T follicular helper cell (primary cell): ENCODE measurements at regions not wholly inside any gene's neighbourhood (a gene's known extent, or its start where the extent isn't known, plus 50 kb on each side); places are given as distances from the start of the nearest gene placed in this dataset.
"Not testable (repeated sequence)": the region's sequence is repeated elsewhere in the genome, so short reads cannot be mapped to it uniquely, and the experiment has no call there.

ENCODE experiments used
- DNase-seq: peaks from one replicate; pipeline ENCODE4 v3.0.0-alpha.2; 2020; ENCODE audit warnings: low read depth

DNA sequence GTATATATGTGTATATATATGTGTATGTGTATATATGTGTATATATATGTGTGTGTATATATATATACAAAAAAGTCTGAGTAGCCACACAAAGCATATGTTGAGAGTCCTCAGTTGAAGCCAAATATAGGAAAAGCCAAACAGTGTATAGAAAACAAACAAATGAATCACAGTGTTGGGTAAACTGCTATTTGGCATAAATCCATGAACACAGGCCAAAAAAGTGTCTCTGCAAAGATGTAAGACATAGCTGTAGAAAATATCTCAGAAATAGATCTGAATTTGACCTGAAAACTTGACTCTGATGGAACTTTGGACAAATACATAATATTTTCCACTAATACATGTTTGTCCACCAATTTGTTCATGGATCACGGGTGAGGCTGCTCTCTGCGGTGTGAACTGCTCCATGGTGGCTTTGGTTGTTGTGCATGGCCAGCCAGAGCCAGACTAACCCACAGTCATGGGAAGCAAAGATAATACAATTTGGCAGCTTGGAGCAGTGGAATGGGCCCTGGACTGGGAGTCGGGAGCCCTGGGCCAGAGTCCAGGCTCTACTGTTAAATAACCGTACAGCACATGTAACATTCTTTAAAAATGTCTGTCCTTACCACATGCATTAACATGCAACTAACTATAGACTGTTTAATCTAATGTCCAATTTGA lies 76.9 kb upstream of the EED start:
- DNase-seq, result no peak

DNA sequence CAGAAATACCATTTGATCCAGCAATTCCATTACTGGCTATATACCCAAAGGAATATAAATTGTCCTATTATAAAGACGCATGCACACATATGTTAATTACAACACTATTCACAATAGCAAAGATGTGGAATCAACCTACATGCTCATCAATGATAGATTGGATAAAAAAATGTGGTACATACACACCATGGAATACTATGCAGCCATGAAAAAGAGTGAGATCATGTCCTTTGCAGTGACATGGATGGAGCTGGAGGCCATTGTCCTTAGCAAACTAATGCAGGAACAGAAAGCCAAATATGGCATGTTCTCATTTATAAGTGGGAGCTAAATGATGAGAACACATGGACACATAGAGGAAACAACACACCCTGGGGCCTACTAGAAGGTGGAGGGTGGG lies 78.3 kb upstream of the EED start:
- DNase-seq, result not testable (repeated sequence)

DNA sequence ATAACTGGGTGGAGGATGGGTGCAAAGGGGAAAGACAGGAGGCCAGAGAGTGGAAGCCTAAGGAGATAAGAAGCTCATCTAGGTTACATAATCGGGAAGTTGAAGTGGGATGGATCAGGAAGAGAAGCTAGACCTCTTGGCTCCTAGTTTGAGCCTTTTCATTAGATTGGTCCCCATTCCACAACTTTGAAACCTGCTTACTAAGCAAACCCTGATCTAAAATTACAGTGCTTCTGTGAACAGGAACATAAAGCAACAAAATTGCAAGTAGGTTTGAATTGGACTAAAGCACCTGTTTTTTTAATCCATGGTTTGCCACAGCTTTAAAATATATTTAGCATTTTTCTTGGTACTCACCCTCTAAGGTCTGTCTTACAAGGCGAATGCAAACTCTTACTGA lies 80.4 kb upstream of the EED start:
- DNase-seq, result no peak

DNA sequence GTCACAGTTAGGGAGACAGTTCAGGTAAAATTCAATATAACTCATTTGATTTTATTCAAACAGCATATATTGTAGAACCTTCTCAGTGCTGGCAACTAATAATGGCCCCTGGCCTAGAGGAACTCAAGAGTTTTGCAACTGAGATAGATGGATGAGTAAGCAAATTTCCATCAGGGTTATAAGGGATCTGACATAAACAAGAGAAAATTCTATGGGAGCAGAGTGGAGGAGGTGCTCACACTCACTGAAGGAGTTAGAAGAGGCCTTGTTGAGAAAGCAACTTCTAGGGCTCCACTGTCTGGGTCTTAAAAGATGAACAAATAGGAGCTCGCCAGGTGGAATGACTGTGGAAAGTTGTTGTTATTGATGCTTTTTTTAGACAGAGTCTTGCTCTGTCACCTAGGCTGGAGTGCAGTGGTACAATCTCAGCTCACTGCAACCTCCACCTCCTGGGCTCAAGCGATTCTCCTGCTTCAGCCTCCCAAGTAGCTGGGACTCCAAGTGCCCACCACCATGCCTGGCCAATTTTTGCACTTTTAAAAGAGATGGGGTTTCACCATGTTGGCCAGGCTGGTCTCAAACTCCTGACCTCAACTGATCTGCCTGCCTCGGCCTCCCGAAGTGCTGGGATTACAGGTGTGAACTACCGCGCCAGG lies 81.2 kb upstream of the EED start:
- DNase-seq, result not testable (repeated sequence)

DNA sequence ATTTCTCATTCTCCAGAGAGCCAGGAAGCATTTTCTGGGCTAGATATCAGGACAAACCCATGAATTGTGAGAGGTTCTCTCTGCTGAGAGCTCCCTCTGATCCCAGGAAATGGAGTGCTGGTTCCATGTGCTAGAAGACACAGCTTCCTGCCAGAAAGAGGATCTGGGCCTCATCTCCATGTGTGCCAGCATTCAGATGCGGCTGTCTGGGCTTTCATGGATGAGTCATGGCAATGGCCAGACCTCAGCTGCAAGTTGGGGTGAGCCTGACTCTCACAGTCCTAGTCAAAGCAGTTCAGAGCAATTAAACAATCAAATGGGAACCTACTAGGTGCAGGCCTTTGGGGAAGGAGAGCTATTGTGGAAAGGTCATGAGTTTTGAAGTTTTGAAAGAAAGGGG lies 82.3 kb upstream of the EED start:
- no peak for DNase-seq

DNA sequence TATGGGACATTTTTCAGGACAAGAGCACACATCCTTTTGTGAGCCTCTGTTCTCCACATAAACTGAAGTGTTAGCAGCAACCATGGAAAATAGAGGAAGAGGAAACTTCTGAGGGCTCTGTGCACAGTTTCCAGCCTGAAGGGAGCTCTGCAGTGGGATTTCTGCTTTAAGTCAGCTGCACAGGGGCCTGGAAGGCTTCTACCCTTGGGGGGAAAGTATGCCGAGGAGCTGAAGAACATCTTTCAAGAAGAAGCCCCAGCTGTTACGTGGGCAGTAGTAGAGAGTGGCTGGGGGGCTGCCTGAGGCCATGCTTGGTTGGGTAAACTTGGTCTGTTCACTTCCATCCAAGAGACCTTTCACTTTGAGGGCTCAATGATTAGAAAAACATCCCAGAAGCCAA lies 82.7 kb upstream of the EED start:
- no peak for DNase-seq

DNA sequence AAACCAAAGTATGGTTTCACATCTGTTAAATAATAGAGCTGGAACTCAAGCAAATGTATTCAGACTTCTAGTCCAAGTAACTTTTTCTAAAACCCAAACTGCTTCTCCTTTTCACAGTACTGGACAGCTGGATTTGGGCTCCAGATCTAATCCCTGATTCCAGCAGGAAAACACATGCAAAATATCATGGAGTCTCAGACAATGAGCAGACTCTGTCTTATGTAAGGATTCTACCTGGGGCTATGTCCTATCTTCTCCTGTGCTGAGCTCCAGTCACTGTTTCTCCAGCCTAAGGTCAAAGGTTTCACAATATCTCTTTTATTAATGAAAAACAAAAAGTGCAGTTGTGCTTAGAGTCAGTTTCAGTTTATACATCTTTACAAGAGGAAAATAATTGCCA lies 83.2 kb upstream of the EED start:
- no peak for DNase-seq

DNA sequence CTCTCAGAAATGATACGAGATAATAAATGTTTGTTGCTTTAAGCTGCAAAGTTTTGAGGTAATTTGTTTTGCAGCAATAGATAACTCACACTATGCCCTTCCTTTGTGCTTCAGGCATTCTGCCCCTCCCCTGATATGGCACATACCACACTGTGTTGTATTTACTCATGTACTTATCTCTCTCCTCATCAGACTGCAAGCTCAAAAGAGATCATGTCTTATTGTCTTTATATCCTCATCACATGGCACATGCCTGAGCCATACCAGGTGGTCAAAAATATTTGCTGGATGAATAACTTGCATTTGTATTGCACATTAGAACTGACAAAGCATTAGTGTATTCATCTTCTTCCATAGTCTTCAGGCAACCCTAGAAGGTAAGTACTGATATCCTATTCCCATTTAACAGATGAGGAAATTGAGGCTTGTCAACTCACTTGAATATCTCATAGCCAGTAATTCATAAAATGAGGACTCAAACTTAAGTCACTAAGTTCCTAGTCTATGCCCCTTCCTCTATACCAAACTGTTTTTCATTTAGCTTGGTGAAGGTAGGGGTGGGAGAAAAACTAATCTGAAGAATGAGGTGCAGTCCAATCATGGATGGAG lies 83.9 kb upstream of the EED start:
- DNase-seq, result no peak

DNA sequence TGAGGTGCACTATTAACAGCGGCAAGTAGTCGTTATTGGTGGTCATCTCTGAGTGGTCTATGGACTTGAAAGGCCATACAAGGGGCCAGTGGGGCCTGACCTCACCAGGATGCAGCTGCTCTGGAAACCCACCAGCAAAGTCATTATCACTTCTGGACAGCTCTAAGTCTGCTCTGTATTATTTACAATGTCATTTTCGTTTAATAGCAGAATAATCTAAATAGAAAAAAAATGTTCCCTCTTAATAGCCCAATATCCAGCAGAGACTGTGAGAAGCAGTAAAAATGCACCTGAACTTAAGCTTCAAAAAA lies 85.0 kb upstream of the EED start:
- DNase-seq, result no peak

DNA sequence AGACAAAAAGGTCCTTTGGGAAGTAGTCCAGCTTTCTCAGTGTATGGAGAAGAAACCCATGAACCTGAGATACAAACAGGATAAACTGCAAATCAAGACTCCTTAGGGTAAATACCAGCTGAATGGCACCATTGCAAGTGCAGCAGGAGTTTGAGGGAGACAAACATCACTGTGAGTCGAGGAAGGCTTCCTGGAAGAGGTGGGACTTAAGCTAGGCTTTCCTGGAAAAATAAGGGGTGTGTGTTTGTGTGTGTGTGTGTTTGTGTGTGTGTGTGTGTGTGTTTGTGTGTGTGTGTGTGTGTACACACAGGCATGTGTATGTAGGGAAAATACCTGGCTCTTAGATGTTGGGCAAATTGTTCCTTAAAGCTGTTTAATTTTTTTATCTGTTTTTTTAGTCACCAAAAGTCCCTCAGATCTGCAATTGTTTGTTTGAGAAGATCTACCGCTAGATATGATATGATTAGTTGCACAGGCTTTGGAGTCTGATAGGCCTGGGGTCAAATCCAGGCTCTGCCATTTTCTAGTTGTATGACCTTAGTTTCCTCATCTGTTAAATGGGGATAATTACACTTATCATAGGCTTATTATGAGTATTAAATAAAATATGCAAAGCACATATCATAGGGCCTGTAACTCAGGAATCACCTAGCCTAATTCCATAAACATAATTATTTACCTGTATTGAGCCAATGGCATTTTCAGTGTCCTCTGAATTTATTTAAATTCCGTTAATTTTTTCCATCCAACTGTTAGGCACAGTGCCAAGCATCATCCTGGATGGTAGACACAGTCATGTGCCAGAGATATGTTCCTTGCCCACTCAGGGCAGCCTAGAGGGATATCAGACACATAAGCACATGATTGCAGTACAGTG lies 85.6 kb upstream of the EED start:
- no peak for DNase-seq

DNA sequence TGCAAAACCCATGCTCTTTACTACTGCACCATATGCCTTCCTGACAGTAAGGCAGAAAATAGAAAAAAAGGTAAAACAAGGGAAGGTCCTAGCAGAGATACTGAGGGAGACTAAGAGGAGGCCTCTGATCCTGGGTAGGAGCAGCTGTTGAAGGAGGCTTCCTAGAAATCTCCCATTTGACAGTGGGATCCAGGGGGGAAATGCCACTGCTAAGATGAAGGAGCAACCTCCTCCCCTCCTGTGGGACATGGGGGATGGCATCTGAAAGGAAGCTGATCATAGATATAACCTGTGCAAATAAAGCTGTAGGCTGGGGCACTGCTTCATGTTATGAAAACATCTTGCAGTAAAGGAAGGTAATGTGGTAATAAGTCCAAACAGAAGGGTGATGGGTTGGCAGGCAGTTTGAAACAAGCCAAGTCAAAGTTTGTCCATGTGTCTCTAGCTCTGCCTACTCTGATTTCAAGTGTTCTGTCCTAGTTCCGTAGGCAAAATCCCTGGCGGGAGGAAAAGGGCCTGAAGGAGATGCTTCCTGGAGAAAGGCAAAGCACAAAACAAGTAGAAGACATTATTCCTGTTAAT lies 86.7 kb upstream of the EED start:
- no peak for DNase-seq

DNA sequence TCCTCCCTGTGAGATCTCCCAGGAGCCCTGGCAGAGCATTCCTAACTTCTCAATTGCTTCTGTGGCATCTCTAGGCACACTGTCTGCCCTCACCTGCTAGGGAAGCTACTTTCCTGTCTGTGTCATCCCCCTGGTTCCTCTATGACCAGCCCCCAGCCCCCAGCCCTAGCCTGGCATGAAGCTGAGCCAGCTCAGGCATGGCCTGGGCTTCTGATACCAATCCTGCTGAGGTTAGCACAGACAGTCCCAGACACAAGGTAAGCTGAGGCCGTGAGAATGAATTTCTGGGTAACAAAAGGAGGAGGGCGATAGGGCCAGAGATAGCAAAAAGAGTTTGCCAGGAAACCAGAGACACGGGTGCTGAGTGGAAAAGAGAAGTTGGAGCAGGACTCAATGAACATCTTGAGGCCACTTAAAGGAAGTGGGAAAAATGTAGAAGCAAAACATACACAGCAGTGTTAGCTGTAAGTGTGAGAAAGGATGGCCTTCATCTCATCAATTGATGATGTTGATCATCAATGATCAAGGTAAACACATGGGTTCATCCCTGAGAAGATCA lies 87.6 kb upstream of the PICALM start:
- no peak for DNase-seq

DNA sequence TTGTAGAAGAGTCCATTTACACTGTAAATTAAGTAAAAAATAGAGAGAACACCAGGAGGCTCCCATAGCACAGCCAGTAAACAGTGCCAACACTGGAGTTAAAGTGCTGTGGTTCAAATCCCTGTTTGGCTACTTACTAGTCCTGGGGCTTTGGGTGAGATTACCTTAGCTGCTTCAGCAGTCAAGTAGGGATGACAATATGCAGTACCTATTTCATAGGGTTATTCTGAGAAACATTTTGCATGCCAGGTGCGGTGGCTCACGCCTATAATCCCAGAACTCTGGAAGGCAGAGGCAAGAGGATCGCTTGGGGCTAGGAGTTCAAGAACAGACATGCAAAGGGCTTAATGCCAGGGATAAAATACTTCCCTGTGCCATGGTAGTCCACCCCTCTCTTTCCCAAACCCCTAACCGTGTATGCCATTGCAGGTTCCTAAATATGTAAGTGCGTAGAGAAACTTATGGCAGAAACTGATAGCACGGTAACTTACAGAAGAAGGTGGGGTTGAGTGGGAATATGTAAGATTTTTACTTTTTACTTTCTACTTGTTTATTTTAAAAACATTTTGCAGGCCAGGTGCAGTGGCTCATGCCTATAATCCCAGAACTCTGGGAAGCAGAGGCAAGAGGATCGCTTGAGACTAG lies 86.4 kb upstream of the PICALM start:
- DNase-seq, result no peak

DNA sequence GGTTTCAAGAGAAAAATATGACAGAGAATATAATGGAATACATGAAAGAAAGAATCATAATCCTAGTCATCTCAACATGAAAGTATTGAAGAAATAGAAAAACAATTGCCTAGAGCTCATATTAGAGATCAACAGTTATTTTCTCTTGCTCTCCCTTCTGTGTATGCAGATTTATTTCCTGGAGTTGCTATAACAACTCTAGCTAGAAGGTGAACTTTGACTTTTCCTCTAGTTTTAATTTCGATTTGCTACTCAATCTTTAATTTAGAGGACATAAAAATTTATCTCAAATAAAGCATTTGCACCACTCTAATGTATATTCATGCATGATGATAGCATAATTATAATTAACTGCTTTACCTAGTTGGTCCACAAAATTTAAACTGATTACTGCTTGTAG lies 84.6 kb upstream of the PICALM start:
- DNase-seq, result no peak

DNA sequence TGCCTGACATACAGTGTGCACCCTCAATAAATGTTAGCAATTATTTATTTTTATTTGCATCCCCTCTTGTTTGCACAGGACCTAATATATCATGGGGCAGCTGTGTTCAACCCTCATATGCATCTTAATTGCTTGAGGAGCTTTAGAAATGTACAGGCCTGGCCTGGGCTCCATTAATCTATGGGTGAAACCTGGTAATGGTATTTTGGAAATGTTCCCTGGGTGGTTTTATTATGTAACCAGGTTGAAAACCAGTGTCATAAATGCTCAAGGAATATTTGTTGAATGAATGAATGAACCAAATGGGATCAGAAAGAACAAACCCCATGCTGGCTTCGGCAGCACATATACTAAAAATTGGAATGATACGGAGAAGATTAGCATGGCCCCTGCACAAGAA lies 84.0 kb upstream of the PICALM start:
- DNase-seq, result no peak

DNA sequence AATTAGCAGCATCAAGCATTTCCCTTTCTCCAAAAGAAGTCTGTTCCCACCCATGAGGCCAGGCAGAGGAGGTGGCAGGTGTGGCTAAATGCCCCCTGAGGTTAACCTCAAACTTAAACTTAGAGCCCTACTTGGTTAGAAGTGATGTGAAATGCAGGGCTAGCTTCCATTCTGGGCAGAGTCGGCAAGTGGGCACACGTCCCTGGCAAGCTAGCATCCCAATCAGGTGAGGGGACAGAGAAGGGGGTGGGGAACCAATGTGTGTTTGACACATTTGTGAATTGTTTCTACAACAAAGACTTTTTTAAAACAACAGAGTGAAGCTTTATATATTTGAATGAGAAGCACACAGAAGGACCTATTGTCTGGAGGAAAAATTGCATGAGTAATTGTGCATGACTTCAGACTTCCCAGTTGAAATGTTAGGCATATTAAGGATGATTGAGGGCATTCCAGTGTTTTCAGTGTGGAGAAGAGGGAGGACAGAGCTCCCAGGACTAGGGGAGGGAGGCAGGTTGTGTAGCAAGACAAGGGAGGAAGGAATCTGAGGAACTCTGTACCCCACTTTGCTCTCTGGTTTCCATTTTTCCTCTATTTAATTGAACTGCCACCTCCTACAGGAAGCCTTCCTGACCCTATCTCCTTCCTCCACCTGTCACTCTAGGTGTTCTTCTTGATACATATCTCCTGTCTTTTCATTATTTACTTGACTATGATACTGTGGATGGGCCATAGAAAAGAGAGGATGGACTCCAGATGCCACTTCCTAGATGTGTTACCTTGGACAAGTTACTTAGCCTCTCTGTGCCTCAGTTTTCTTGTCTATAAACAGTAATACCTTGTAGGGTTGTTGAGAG lies 83.3 kb upstream of the PICALM start:
- DNase-seq, result no peak

DNA sequence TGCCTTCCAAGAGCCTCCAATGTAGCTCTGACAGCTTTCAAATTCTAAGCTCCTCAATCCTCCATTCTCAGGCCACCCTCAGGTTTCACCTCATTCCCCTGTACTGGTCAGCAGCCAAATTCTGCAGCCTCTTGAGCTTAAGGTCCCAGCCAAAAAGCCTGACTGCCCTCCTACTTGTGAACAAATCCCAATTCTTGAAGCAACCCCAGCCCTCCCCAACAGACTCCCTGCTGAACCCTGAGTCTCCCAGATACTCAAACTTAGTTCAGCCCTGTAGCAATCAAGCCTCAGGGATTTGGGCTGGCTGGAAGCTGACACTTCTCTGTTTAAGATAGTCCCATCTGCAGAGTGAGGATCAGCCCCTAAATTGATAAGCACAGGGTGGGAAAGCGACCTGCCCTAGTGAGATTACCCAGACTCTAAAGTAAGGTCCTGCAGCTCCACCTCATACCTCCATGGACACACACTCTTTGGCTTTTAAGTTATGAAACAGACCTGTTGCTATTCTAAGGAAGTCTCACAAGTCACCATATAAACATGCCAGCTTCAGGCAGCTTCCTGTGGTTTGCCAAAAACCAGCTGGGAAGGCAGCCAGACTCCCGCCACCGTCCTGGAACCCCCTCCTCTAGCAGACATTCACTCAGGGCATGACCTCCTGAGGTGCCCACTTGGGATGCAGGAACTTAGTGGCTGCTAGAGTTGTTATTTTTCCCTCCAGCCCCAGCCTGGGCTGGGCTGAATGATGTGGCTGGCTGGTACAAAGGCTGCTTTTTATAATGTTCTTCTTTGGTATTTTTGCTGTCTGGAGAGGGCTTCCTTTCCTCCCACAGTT lies 82.5 kb upstream of the PICALM start:
- DNase-seq, result no peak

DNA sequence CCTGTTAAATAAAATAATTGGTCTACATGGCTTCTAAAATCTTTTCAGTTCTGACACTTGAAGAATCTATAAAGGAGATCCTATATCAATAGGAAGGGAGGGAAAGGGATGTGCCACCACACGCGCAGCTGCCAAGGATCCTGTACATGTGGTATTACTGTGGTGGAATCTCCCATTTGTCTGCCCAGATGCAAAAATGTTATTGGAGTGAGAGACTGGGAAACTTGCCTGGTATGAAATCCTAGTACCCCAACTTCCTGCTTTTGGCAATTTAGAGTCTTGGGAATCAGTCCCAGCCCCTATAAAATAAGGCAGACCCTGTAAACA lies 81.9 kb upstream of the PICALM start:
- DNase-seq, result no peak

DNA sequence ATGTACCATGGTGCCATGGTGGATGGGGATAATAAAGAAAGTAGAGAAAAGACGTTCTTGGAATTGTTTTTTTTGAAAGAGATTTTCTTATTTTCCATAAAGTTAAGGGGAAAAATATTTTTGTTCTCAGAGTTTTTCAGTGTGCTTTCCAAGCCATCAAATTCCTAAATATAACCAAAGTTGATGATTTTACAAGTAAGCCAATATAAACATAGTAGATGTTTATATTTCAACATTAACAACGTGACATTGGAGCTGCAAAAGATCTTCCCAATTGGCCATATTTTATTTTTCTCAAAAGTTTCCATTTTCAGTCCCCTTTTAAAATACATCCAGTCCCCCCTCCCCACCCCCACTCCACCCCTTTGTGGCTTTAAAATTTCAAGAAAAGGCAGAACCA lies 80.9 kb upstream of the PICALM start:
- no peak for DNase-seq

DNA sequence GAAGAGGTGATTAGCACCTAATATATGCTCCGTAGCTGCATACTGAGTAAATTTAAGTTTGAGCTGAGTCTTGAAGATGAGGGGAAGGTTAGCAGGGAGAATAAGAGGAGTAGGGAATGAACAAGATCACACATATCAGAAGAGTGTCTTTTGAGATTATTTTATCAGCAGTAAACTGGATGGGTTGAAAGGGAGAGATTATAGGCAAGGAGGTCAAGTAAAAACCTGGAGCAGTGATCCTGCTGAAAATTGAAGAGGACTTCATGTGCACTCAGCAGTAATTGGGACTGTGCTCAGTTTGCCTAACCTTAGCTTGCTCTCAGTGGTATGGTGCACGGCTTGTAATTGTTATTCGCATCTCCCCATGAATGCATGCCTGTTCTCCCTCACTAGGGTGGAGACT lies 79.5 kb upstream of the PICALM start:
- no peak for DNase-seq
